Upper lobe of left lung (tissue), 6 donors: ENCODE measurements at regions not wholly inside any gene's neighbourhood (a gene's known extent, or its start where the extent isn't known, plus 50 kb on each side); places are given as distances from the start of the nearest gene placed in this dataset.

Experiments
- ATAC-seq, 2 donors: fragments of 200-7000 bp; cut with Tn5 transposase; one replicate each; pipeline ENCODE4 v1.9.1; 2022; ENCODE audit warnings: mild to moderate bottlenecking in 2 of 2, moderate library complexity in 2 of 2; ENCODE audit not compliant: low FRiP score in 2 of 2
- DNase-seq, 2 donors: peaks; one replicate each; pipeline ENCODE4 v3.0.0-alpha.2; 2019 to 2020
- H3K27ac ChIP-seq, 4 donors: fragments of 200-600 bp; sonication (generic); one replicate each; pipeline ENCODE4 v1.5.1; 2016 to 2019
- H3K27me3 ChIP-seq, 4 donors: fragments of 200-600 bp; sonication (generic); one replicate each; pipeline ENCODE4 v1.5.1; 2017 to 2019
- H3K36me3 ChIP-seq, 4 donors: fragments of 200-600 bp; sonication (generic); one replicate each; pipeline ENCODE4 v1.5.1; 2016 to 2019
- H3K4me1 ChIP-seq, 4 donors: fragments of 200-600 bp; sonication (generic); one replicate each; pipeline ENCODE4 v1.5.1; 2018 to 2019
- H3K4me3 ChIP-seq, 4 donors: fragments of 200-600 bp; sonication (generic); one replicate each; pipeline ENCODE4 v1.5.1; 2017 to 2019; ENCODE audit warnings: mild to moderate bottlenecking in 2 of 4, moderate library complexity in 1 of 4
- H3K9me3 ChIP-seq, 4 donors: fragments of 200-600 bp; sonication (generic); one replicate each; pipeline ENCODE4 v1.5.1; 2018 to 2019
- EP300 ChIP-seq, 4 donors: sonication (generic); formaldehyde crosslinking; IDR thresholded peaks; one replicate each; pipeline ENCODE4 v1.5.1; 2017; ENCODE audit warnings: antibody characterized with exemption in 4 of 4, control low read depth in 2 of 4
- POLR2A ChIP-seq, 4 donors: fragments of 450-650 bp; IDR thresholded peaks; one replicate each; pipeline ENCODE4 v1.5.1; 2016 to 2017; ENCODE audit warnings: antibody characterized with exemption in 4 of 4, mild to moderate bottlenecking in 2 of 4
- POLR2AphosphoS5 ChIP-seq, 2 donors: sonication (generic); formaldehyde crosslinking; IDR thresholded peaks; one replicate each; pipeline ENCODE4 v1.5.1; 2017; ENCODE audit warnings: antibody characterized with exemption in 2 of 2
- WGBS, 2 donors: methylation state at CpG; one replicate each; pipeline ENCODE4 v1.1.5; 2017 to 2018; 5-methylcytosine and 5-hydroxymethylcytosine counted together
- TF ChIP-seq, protein P1 (sequence below), 6 experiments: fragments of 450-650 bp in 4 of 6; fragments of 200-600 bp in 2 of 6; sonication (generic) in 2 of 6; IDR thresholded peaks; one replicate each; pipeline ENCODE4 v1.5.1; 2016 to 2019; ENCODE audit warnings: antibody characterized with exemption in 6 of 6
- donor health status: DM: no; HTN: no; CAD: no; lungs with moderate emphysema.
- donor health status: DM: no; HTN: yes; CAD: no; lungs with severe emphysema.

DNA sequence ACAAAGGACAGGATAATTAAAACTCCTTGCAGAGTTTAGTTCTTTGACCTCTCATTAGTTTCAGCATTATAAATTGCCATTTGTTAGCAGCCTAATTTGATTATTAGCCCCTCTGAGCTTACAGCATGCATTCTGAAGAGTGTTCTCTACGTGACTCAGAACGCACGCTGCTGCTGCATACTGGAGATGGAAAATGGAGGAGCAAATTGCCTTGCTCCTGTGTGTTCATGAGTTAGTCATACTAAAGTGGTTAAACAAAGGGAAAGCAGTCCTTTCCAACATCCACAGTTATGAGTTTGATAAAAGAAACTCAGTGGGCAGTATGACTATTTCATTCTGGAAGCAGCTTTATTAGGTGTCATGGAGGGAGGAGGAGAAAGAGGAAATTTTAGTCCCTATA is 922.5 kb downstream of the RPA4 start:
- no peak for DNase-seq
- H3K4me3 ChIP-seq = no peak overlapping the region
- no peak overlapping the region for H3K27ac ChIP-seq
- no peak for ATAC-seq
- no peaks in the 10 kb centered on the region for H3K9me3 ChIP-seq
- WGBS, 2 donors = 91 to 97% methylated on average over 3 of the region's 3 CpGs
- H3K4me1 ChIP-seq = no peaks in the 10 kb centered on the region
- no peaks in the 10 kb centered on the region for H3K27me3 ChIP-seq
- no peak for TF ChIP-seq POLR2A (IDR thresholded peaks at IDR 0.05)
- no peaks in the 10 kb centered on the region for H3K36me3 ChIP-seq

DNA sequence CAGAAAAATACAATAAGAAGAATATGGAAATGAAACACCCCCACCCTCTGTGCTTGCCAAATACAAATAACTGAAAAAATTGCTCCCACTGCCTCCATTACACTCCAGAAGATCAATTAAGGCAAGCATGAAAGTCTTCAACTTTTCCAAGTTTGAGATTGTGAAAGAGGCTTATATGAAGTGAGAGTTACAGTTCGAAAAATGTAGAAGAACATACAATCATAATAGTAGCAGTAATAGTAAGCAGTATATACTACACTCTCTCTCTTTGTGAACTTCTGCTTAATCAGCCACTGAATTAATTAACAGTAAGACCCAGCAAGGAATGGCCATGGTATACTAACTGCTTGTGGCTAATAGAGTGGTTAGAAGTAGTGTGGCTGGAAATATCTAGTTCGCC is 923.2 kb downstream of the RPA4 start:
- no peak for TF ChIP-seq EP300 (IDR thresholded peaks at IDR 0.05)
- TF ChIP-seq POLR2A (IDR thresholded peaks at IDR 0.05) = no peak
- no peak for TF ChIP-seq POLR2AphosphoS5 (IDR thresholded peaks at IDR 0.05)
- TF ChIP-seq, protein P1, sequence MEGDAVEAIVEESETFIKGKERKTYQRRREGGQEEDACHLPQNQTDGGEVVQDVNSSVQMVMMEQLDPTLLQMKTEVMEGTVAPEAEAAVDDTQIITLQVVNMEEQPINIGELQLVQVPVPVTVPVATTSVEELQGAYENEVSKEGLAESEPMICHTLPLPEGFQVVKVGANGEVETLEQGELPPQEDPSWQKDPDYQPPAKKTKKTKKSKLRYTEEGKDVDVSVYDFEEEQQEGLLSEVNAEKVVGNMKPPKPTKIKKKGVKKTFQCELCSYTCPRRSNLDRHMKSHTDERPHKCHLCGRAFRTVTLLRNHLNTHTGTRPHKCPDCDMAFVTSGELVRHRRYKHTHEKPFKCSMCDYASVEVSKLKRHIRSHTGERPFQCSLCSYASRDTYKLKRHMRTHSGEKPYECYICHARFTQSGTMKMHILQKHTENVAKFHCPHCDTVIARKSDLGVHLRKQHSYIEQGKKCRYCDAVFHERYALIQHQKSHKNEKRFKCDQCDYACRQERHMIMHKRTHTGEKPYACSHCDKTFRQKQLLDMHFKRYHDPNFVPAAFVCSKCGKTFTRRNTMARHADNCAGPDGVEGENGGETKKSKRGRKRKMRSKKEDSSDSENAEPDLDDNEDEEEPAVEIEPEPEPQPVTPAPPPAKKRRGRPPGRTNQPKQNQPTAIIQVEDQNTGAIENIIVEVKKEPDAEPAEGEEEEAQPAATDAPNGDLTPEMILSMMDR (IDR thresholded peaks at IDR 0.05) = no peak
- Histone ChIP-seq H3K27ac (no peak overlapping the region), H3K27me3 (no peaks in the 10 kb centered on the region), H3K36me3 (no peaks in the 10 kb centered on the region), H3K9me3 (no peaks in the 10 kb centered on the region), H3K4me3 (no peak overlapping the region), H3K4me1 (no peaks in the 10 kb centered on the region)
- no peak for DNase-seq
- no peak for ATAC-seq
- 75 to 79% methylated on average over 2 of the region's 2 CpGs for WGBS, 2 donors

DNA sequence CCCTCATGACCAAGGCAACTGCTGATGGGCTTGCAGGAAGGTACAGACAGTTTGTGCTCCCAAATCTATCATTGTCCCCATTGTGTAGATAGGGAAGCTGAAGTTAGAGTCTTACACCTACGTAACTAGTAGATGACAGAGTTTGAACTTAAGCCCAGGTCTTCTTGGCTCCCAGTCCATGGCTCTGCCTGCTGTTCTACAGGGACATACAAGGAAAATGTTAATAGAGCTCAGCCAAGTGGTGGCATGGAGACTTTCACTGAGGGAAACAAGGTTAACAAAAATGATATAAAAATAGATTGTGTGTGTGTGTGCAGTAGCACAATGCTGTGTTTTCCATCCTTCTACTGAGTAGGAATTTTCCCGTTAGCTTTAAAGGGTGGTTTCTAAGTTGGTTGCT is 936.5 kb downstream of the RPA4 start:
- H3K27ac ChIP-seq = no peak overlapping the region
- ATAC-seq = no peak
- no peaks in the 10 kb centered on the region for H3K4me1 ChIP-seq
- H3K4me3 ChIP-seq = no peak overlapping the region
- TF ChIP-seq, protein P1 (IDR thresholded peaks at IDR 0.05) = no peak
- TF ChIP-seq POLR2A (IDR thresholded peaks at IDR 0.05) (no peak), EP300 (IDR thresholded peaks at IDR 0.05) (no peak), POLR2AphosphoS5 (IDR thresholded peaks at IDR 0.05) (no peak)
- no peak for DNase-seq
- H3K27me3 ChIP-seq = no peaks in the 10 kb centered on the region
- H3K9me3 ChIP-seq = no peaks in the 10 kb centered on the region
- H3K36me3 ChIP-seq = no peaks in the 10 kb centered on the region
- 89 to 93% methylated on average over 2 of the region's 2 CpGs for WGBS, 2 donors

DNA sequence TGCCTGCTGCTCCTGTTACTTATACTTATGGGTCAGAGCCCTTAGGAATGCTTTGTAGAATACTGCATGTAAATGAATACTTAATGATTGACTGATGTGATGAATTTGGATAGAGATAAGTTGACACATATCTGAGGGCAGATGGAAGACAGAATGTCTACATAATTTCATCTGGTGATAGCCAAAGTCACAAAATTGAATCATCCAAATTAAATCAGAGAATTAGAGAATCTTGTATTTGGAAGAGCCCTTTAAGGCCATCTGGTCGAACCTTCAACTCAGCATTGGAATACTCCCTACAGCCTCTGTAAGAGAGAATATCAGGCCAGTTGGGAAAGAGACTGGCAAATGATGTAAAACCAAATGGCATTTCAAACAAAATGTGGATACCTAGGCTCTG is 944.8 kb downstream of the RPA4 start:
- no peaks in the 10 kb centered on the region for H3K9me3 ChIP-seq
- H3K36me3 ChIP-seq = no peaks in the 10 kb centered on the region
- no peak overlapping the region for H3K27ac ChIP-seq
- H3K4me1 ChIP-seq = no peaks in the 10 kb centered on the region
- no peak overlapping the region for H3K4me3 ChIP-seq
- no peaks in the 10 kb centered on the region for H3K27me3 ChIP-seq
- no peak for ATAC-seq
- TF ChIP-seq, protein P1 (IDR thresholded peaks at IDR 0.05) = no peak
- TF ChIP-seq POLR2AphosphoS5 (IDR thresholded peaks at IDR 0.05) (no peak), POLR2A (IDR thresholded peaks at IDR 0.05) (no peak), EP300 (IDR thresholded peaks at IDR 0.05) (no peak)
- DNase-seq = no peak
- 0% methylated on average over 1 of the region's 1 CpG for WGBS, 2 donors

DNA sequence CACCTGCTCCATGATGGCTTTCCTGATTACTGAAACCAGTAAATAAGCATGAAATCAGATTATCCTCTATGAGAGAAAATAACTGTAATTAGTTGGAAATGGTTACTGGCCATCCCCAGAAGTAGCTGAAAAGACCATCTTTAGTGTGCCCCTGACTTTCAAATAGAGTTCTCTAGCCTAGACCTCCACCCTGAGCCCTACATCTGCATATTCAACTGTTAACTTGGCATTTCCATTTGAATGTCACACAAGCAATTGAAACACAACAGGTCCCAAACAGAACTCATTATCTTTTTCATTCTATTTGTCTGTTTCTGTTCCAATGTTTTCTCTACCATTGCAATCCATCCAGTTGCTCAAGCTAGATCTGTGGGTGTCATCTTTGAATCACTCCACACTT is 952.3 kb downstream of the RPA4 start:
- Histone ChIP-seq H3K27me3 (no peaks in the 10 kb centered on the region), H3K27ac (no peak overlapping the region), H3K9me3 (no peaks in the 10 kb centered on the region), H3K4me3 (no peak overlapping the region), H3K4me1 (no peaks in the 10 kb centered on the region), H3K36me3 (no peaks in the 10 kb centered on the region)
- no peak for DNase-seq
- TF ChIP-seq, protein P1 (IDR thresholded peaks at IDR 0.05) = no peak
- TF ChIP-seq EP300 (IDR thresholded peaks at IDR 0.05) (no peak), POLR2A (IDR thresholded peaks at IDR 0.05) (no peak), POLR2AphosphoS5 (IDR thresholded peaks at IDR 0.05) (no peak)
- no peak for ATAC-seq
